NCI-H2107 (cell line): ENCODE measurements at regions not wholly inside any gene's neighbourhood (a gene's known extent, or its start where the extent isn't known, plus 50 kb on each side); places are given as distances from the start of the nearest gene placed in this dataset.
"Not testable (repeated sequence)": the region's sequence is repeated elsewhere in the genome, so short reads cannot be mapped to it uniquely, and the experiment has no call there.

Experiments
- DNase-seq: peaks from one replicate; lab custom pipeline; 2025; lab: John Stamatoyannopoulos, UW

DNA sequence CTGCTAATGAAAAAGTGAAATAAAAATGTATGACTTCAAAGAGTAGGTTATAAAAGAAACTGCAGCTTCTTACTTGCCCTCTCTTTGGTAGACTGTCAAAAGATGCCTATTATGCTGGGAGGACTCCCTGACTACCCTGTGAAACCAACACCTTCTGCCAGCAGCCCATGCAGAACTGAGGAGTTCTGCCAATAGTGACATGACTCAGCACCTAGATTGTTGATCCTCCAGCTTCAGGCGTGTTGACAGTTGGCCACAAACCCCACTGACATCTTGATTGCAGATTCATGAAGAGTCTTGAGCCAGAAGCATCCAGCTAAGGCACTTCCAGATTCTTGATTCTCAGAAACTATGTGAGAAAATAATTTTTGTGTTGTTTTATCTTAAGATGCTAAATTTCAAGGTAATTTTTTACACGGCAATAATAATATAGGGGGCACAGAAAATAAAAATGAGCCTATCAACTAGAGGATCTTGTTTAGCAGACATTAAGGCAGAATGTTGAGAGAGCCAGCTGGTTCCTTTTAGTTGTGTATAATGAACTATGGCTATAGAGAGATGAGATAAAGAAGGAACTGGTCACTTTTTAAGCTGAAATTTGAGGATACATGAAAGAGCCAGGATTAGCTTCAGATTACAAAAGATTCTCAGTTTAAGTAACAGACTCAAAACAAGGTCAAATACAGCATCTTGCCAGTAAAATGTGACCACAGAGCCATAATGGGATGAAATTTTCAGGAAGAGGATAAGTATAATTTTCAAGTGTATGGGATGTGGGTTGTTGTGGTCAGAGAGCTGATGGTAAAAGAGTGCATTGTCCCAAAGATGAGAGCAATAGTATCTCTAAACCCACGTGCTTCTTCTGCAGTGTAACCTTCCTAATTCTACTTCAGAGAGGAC lies 588.7 kb upstream of the CBLB start:
- DNase-seq = no peak

DNA sequence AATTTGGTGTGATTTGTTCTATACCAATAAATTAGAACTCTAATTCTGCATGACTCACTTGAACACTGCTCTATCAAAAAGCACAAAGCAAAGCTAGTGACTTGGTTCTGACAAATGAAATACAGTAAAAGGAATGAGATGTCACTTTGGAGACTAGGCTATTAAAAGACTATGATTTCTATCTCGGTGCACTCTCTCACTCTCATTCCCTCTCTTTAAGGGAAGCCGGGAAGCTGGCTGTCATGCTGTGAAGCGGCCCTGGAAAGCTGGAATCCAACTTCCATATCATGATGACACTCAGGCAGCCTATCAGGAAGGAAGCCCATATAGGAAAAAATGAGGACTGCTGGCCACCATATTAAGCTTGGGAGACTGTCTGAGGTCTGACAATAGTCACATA lies 590.1 kb upstream of the CBLB start:
- DNase-seq = no peak

DNA sequence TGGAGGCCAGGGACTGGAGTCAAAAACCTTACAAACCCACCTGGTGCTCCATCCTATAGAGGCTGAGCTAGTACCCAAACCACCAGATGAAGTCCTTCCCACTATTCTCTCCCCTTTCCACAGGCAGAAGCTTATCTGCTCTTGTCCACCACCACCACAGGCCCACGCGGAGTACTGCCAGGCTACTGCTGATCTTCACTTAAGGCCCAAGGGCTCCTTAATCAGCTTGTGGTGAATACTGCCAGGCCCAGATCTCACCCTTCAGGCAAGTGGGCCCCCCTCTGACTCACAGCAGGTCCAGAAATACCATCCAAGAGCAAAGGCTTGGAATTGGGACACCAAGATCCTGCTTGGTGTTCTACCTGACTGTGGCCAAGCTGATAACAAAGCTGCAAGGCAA lies 598.1 kb upstream of the CBLB start:
- no peak for DNase-seq

DNA sequence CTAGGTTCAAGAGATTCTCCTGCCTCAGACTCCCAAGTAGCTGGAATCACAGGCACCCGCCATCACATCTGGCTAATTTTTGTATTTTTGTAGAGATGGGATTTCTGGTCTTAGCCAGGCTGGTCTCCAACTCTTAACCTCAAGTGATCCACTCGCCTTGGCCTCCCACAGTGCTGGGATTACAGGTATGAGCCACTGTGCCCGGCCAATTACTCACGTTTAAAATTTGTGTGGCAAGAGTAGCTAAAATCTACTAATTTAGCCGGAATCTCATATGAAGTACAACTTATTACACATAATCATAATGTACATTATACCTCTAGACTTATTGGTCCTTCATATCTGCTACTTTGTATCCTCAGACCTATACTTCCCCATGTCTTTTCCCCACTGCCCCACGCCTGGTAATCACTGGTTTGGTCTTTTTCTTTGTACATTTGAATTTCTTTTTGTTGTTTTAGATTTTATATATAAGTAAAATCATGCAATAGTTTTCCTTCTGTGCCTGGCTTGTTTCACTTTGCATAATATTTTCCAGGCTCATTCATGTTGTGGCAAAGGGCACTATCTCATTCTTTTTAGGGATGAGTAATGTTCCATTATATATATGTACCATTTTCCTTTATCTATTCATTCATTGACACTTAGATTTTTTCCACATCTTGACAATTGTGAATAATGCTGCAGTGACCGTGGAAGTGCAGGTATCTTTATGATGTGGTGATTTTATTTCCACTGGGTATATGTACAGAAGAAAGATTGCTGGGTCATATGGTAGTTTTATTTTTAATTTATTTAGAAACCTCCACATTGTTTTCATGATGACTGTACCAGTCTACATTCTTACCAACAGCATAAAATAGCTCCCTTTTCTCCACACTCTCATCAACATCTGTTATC lies 605.0 kb upstream of the CBLB start:
- no peak for DNase-seq

DNA sequence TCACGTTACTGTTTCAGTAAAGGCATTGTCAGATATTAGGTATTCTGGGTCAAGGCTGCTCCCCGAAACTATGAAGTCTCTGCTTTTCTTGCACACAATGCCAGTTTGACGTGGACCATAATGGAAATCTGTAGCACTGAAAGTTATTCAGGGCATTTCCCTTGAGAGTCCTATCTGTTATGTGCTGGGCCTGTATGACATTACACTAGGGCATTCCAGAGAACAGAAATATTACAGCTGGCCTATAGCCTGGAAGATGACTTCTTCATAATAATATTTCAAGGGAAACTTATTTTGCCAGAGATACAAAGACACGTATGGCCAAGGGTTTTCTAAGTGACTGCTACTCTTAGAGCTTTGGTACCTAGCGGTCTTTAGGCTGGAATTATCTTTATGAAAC lies 613.6 kb upstream of the CBLB start:
- DNase-seq = no peak

DNA sequence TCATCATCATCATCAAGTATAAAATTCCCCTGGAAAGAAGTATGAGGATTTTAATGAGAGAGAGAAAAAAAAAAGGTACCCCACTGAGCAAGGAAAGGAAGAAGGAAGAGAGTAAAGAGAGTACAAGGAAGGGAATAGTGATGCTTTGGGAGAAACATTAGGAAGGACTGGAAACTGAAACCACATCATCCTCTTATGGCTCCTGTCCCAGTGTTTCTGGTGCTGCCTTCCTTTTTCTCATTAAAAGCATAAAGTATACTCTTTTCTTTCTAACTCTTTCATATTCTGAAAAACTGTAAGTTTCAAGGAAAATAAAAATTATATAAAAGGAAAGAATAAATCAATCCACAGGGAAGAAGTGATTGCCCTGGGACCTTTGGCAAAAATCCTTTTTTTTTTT lies 616.4 kb upstream of the CBLB start:
- no peak for DNase-seq

DNA sequence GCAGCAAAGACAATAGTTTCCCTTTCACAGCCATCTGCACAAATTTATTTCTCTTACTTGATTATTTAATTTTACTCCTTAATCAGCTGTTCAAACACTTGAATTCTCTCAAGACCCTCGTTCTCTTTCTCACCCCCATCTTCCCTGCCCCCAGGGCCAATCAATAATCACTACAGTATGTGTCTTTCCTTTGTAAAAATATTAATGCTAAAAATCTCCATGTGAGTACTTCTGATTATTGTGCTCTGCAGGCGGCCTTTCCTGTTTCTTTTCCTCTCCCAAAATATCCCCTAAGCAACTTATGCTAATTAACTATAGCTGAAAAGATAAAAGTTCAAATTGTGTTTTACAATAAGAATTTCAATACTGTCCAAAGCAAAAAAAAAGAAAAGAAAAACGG lies 617.0 kb upstream of the CBLB start:
- no peak for DNase-seq

DNA sequence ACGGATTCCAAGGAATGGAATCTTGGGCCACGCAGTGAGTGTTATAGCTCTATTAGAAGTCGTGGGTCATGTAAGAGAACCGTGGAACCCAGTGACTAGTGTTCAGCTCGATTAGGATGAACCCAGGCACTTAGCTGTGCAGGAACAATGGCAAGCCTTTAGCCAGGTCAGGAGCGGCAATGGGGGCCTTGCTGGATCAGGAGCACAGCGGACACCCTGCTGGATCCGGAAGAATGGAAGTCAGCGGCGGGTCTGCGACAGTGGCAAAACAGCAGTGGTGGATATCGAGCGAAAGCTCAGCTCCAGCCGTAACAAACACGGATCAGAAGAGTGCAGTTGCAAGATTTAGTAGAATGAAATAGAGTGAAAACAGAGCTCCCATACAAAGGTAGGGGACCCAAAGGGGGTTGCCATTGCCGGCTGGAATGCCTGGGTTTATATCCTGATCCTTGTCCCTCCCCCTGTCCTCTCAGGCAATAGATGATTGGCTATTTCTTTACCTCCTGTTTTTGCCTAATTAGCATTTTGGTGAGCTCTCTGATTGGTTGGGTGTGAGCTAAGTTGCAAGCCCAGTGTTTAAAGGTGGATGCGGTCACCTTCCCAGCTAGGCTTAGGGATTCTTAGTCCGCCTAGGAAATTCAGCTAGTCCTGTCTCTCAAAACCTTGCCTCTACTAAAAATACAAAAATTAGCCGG lies 618.3 kb upstream of the CBLB start:
- DNase-seq = not testable (repeated sequence)

DNA sequence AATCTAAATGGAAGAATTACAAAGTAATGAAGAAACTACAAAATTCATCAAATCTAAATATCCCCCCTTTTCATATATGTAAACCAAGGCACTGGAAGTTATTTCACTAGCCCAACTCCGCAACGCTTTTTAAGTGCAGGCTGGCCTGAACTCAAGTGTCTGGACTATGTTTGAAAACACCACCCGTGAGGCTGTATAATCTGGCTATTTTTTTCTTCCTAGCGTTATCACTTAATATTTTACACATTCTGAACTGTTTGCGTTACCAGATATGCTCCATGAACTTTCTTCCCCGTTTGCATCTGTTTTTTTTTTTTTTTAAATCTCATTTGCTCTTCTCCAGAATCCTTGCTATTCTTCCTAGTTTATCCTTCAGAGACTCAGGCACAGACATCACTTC lies 619.5 kb upstream of the CBLB start:
- no peak for DNase-seq

DNA sequence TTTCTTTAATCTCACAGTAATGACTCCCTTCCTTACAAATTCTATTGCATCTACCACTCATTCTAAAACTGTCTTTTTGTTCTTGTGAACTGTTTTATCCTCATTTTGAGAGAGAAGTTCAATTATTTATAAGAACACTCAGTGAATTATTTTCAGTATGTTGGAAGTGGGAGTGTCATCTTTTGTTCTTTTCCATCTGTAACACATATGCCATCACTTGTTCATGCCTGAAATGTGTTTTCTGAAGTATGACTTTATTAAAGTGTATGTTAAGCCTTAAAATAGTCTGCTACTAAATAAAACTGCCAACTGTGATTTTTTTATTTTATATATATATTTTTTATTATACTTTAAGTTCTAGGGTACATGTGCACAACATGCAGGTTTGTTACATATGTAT lies 623.0 kb upstream of the CBLB start:
- no peak for DNase-seq

DNA sequence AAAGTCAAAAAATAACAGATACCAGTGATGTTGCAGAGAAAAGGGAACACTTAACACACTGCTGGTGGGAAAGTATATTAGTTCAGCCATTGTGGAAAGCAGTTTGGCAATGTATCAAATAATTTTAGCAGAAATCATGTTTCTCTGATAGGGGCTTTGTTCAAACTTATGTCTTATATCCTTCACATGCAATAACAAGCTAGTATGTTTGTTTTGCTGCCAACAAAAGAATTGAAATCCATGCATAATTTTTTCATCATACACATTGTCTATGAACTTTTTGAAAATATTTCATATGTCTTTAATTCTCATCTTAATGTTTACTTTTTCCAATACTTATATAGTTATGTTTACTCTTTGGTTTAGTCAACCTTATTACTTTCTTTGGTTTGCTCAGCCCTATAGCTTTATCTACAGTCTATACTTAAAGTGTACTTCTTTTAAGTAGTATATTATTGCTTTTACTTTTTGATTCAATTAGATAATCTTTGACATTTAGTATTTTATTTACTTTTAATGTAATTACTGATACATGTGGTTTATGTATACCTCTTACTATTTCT lies 639.6 kb upstream of the CBLB start:
- no peak for DNase-seq

DNA sequence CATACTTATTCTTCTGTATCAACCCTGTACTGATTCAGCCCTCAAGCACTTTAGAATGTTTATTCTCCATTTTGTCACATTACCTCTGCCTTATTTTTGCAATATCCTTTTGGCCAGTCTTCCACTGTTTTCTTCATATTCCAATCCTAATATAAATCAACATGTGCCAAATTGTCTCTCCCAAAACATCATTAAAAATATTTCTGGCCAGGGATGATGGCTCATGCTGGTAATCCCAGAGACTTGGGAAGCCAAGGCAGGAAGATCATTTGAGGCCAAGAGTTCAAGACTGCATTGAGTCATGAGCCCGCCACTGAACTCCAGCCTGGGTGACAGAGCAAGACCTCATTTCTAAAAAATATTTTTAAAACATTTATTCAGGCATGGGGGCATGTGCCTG lies 641.4 kb upstream of the CBLB start:
- DNase-seq = no peak

DNA sequence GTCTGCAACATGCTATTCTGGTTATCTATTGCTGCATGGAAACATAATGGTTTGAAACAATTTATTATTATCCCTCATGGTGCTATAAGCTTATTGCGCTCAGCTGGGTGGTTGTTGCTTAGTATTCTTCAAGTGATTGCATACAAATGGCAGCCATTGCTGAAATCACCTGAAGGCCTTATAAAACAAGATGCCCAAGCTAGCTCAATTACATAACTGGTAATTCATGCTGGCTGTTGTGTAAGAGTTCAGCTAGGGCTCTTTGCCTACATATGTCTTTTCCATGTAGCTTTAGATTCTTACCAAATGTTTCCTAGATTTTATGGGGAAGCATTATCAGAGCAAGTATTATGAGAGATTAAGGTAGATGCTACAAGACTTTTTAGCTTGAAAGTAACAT lies 644.0 kb upstream of the CBLB start:
- DNase-seq = no peak

DNA sequence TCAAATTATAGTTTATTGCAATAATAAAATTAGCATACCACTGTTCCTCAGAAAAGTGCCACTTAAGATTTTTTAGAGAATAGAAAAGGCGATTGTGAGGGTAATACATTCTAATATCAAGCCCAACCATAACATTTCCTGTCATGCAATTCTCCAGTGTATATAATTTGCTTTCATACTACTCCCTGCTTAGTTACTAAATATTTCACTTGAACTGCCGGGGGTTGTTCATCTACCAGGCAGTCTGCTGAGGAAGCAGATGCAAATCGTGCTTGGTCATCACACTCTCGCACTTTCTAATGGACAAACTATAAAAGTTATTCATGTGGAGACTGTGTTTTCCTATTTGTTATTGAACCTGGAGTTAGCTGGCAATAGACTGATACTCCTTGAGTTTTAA lies 645.6 kb upstream of the CBLB start:
- DNase-seq = no peak

DNA sequence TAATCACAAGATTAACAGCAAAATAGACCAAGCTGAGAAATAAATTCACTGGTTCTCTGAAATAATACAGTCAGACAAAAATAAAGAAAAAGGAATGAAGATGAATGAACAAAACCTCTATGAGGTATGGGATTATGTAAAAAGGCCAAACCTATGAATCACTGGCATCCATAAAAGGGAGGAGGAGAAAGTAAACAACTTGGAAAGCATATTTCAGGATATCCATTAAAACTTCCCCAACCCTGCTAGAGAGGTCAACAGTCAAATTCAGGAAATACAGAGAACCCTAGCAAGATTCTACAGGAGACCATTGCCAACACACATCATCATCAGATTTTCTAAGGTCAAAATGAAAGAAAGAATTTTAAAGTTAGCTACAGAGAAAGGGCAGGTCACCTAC lies 649.7 kb upstream of the CBLB start:
- DNase-seq = no peak

DNA sequence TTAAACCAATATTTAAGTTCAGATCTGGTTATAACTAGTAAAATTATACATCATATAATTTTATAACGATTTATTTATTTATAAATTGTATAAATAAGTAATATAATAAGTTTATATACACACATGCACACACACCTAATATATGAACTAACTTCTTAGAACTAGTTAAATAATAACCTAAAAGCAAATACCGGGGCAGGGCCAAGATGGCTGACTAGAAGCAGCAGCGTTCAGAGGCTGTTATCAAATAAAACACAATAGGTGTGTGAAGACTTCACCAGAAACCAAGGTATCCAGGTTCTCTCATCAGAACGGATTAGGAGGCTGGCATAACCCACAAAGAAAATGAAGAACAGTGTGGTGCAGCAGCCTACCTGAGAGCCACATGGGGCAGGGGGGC lies 653.6 kb upstream of the CBLB start:
- DNase-seq = no peak

DNA sequence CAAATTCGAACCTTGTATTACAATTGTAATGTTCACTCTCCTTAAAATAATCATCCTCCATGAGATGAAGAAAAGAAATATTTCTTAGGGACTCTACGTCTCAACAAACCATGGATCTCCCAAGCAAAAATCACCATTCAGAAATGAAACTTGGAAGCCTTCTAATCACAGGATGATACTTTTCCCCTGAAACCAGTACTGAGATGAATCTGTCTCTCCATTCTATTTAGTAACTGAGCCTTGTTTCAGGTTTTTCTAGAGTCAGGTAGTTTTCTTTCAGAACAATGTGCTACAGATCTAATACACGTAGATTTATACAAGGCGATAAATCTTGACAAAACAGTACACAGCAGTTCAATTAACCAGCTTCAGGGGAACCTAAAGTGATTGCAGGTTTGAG lies 660.1 kb upstream of the CBLB start:
- no peak for DNase-seq

DNA sequence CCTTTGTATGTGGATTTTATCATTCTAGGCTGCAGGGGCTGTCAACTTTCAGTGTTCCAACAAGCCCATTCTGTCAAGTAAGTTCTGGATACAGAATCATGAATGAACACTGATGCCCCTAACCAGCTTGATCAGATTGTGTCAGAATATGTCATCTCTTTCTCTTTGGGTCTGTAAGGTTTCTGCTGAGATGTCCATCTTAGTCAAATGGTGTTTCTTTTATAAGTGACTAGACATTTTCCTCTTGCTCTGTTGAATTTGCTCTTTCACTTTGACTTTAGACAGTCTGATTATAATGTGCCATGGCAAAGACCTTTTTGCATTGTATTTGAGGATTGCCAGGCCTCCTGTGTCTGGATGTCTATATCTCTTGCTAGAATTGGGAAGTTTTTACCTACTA lies 660.9 kb upstream of the CBLB start:
- no peak for DNase-seq

DNA sequence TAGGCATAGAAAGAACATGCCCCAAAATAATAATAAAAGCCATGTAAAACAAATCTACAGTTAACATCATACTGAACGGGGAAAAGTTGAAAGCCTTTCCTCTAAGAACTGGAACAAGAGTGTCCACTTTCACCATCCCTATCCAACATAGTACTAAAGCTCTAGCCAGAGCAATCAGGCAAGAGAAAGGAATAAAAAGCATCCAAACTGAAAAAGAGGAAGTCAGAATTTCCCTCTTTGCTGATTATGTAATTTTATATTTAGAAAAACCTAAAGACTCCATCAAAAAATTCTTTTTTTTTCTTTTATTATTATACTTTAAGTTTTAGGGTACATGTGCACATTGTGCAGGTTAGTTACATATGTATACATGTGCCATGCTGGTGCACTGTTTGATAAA lies 661.6 kb upstream of the CBLB start:
- DNase-seq = no peak

DNA sequence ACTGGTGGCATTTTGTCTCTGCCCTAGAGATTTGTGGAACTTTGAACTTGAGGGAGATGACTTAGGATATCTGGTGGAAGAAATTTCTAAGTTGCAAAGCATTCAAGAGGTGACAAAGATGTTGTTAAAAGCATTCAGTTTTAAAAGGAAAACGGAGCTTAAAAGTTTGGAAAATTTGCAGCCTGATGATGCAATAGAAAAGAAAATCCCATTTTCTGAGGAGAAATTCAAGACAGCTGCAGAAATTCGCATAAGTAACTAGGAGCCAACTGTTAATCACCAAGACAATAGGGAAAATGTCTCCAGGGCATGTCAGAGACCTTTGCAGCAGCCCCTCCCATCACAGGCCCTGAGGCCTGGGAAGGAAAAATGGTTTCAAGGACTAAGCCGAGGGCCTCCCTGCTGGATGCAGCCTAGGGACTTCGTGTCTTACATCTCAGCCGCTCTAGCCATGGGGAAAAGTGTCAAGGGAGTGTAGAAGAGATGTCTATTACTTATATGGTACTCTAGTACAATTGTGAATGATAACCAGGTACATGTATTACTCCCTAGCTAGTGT lies 663.0 kb upstream of the CBLB start:
- not testable (repeated sequence) for DNase-seq

DNA sequence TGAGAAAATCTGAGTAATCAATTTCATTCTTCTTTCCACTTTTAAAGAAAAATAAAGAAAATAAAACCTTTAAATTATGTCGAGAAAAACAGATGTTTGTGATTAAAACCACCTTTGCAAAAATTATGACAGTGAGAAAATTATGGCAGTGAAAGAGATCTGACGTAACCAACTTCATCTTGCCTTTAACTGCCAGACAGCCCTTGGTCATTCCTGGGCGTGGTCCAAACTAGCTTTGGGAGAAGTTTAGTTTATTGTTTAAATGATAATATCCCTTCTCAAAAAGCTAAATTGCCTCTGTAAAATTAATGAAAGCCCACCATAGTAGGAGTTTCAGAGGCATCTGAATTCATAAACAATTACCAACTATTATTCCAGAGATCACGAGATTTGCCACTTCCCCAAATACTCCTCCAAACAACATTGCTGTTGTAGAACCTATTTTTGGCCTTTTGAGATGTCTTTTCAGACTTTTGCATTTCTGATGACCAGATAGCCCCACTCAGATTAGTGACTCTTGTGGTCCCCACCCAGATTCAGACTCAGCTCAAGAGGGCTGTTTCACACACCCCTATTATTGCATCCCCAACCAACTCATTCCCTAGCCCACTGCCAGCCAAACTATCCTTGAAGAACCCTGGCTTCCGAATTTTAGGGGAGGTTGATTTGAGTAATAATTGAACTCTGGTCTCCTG lies 664.4 kb upstream of the CBLB start:
- DNase-seq = no peak
